Muscle layer of duodenum (tissue), 2 donors: ENCODE measurements at regions not wholly inside any gene's neighbourhood (a gene's known extent, or its start where the extent isn't known, plus 50 kb on each side); places are given as distances from the start of the nearest gene placed in this dataset.

Source experiments
- H3K27ac ChIP-seq: one replicate; pipeline ENCODE4 v1.7.0; 2013; ENCODE audit warnings: mild to moderate bottlenecking, low read length
- H3K27me3 ChIP-seq: one replicate; pipeline ENCODE4 v1.7.0; 2013; ENCODE audit warnings: low read depth, mild to moderate bottlenecking, control low read depth, low read length
- H3K36me3 ChIP-seq, 2 donors: one replicate each; pipeline ENCODE4 v1.7.0; 2013; ENCODE audit warnings: low read length in 2 of 2, control low read depth in 1 of 2, mild to moderate bottlenecking in 1 of 2; ENCODE audit not compliant: insufficient read depth in 2 of 2, control insufficient read depth in 1 of 2
- H3K4me1 ChIP-seq, 2 donors: one replicate each; pipeline ENCODE4 v1.7.0; 2013; ENCODE audit warnings: low read length in 2 of 2, mild to moderate bottlenecking in 2 of 2, control low read depth in 1 of 2, moderate library complexity in 1 of 2; ENCODE audit not compliant: insufficient read depth in 2 of 2, control insufficient read depth in 1 of 2
- H3K4me3 ChIP-seq, 2 donors: one replicate each; pipeline ENCODE4 v1.7.0; 2013; ENCODE audit warnings: low read length in 2 of 2, low read depth in 1 of 2, mild to moderate bottlenecking in 1 of 2
- H3K9me3 ChIP-seq, 2 donors: one replicate each; pipeline ENCODE4 v1.7.0; 2013; ENCODE audit warnings: low read length in 2 of 2, control low read depth in 1 of 2, mild to moderate bottlenecking in 1 of 2; ENCODE audit not compliant: control insufficient read depth in 1 of 2
- donor health status: healthy.

DNA sequence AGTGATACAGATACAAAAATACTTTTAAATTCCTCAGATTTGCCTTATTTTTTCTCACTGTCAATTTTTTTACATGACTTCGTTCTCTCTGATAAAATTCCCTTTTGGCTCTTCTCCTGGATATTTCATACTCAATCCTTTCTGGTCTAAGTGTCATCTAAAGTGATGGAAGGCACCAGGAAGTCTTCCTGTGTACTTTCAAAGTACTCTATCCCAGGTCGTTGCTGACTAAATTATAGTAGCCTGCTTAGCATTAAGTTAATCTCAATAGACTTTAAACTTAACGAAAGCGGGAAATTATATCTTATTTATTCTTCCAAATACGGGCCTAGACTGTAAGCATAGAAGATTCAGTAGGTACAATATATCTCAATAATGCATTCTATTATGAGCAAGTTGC is 67.8 kb downstream of the CASP12 start:
- Histone ChIP-seq H3K27ac (no peak overlapping the region), H3K9me3 (no peaks in the 10 kb centered on the region), H3K4me1 (no peaks in the 10 kb centered on the region), H3K36me3 (no peaks in the 10 kb centered on the region), H3K27me3 (no peaks in the 10 kb centered on the region), H3K4me3 (no peak overlapping the region)

GRCh38 chr11:104830080-104830479 is 68.2 kb downstream of the CASP12 start:
- Histone ChIP-seq H3K27me3 (no peaks in the 10 kb centered on the region), H3K4me3 (no peak overlapping the region), H3K27ac (no peak overlapping the region), H3K36me3 (no peaks in the 10 kb centered on the region), H3K4me1 (no peaks in the 10 kb centered on the region), H3K9me3 (no peaks in the 10 kb centered on the region)

DNA sequence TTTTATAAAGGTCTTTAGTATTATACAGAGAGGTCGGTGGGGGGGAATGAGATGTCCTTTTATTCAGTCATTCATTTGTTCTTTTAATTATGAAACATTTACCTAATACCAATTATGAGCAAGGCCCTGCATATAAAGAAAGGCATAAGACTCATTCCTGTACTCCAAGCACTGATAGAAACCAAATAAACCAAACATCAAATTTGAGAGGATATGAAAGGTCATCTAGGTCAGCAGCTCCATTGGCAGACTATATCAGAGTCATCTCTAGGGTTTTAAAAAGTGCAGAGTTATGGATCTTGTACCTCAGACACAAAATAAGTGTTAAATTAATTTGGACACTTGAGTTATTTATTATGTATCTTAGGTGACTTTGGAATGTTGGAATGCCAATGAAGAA is 71.5 kb downstream of the CASP12 start:
- Histone ChIP-seq H3K4me3 (no peak overlapping the region), H3K27ac (no peak overlapping the region), H3K4me1 (no peaks in the 10 kb centered on the region), H3K27me3 (no peaks in the 10 kb centered on the region), H3K36me3 (no peaks in the 10 kb centered on the region), H3K9me3 (no peaks in the 10 kb centered on the region)

DNA sequence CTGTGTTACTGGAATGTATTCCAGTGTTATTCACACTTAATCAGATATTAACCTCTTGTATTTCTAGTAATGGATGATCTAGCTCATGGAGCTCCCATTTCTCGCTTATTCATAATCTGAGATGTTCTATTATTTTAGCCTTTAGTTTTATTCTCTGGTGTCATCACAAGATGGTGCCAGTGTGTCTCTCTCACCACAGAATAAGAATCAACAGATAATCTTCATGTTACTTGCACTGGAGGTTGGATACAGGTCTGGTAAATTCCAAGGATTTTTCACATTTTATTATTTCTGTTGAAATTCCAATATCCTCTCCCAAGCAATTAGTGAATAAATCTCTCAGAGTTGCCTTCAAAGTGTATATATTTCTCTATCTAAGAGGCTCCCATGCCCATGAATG is 74.6 kb downstream of the CASP12 start:
- Histone ChIP-seq H3K27ac (no peak overlapping the region), H3K9me3 (no peaks in the 10 kb centered on the region), H3K4me3 (no peak overlapping the region), H3K4me1 (no peaks in the 10 kb centered on the region), H3K36me3 (no peaks in the 10 kb centered on the region), H3K27me3 (no peaks in the 10 kb centered on the region)

DNA sequence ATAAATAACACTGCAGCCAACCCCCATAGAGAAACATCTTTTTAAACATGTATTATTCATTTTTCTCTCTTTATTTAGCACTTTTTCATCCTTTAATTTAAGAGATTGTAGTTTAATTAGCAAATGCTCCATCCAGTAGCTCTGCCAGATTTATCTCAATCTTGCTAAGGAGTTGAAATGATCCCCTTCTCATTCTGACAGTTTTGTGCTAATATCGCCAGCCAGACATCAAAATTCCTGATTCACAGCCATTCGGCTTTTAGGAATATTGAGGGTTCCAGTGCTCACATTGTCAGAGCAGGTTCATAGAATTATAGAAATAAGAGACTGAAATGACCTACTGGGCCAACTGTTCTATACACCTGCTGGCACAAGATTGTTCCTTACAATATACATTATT is 77.8 kb downstream of the CASP12 start:
- Histone ChIP-seq H3K27me3 (no peaks in the 10 kb centered on the region), H3K4me1 (no peaks in the 10 kb centered on the region), H3K4me3 (no peak overlapping the region), H3K36me3 (no peaks in the 10 kb centered on the region), H3K27ac (no peak overlapping the region), H3K9me3 (no peaks in the 10 kb centered on the region)

DNA sequence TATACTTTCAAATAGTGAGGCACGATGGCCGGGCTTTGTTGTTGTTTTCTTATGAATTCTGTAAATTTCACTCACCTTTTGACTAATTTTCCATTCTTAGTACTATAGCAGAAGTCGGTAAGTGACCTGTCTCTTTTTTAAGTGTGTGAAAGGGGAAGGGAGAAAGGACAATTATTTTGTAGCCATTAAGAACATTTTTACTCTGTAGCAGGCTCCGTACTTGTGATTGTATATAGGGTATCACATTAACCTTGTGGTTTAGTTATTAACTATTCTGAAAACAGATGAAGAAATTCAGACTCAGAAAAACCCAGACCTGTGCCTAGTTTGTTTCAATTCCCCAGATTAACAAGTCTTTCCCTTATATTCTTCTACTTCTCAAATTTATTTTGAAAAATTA is 78.7 kb downstream of the CASP12 start:
- no peaks in the 10 kb centered on the region for H3K36me3 ChIP-seq
- H3K27ac ChIP-seq: no peak overlapping the region
- H3K9me3 ChIP-seq: no peaks in the 10 kb centered on the region
- no peaks in the 10 kb centered on the region for H3K4me1 ChIP-seq
- no peak overlapping the region for H3K4me3 ChIP-seq
- no peaks in the 10 kb centered on the region for H3K27me3 ChIP-seq

GRCh38 chr11:104819107-104819506 is 79.2 kb downstream of the CASP12 start:
- no peak overlapping the region for H3K4me3 ChIP-seq
- H3K27me3 ChIP-seq: no peaks in the 10 kb centered on the region
- no peak overlapping the region for H3K27ac ChIP-seq
- no peaks in the 10 kb centered on the region for H3K36me3 ChIP-seq
- H3K4me1 ChIP-seq: no peaks in the 10 kb centered on the region
- H3K9me3 ChIP-seq: no peaks in the 10 kb centered on the region

DNA sequence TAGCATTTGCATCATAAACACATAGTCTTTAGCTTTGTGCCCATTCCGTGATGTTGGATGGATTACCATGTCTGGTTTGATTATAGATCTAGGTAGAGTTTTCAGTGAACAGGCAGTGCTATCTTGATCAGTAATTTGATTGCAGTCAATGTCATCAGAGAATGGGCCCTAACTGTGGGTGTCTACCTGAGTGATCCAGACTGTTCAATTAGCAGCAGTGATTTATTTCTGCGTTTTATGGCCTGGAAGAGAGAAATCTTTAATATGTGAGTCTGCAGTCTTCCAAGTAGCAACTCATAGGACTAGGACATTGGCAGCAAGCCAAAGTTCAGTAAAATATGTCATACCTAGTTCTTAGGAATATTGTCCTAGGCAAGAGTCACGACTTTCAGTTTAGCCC is 80.3 kb downstream of the CASP12 start:
- Histone ChIP-seq H3K4me1 (no peaks in the 10 kb centered on the region), H3K9me3 (no peaks in the 10 kb centered on the region), H3K27me3 (no peaks in the 10 kb centered on the region), H3K4me3 (no peak overlapping the region), H3K36me3 (no peaks in the 10 kb centered on the region), H3K27ac (no peak overlapping the region)

GRCh38 chr11:104813532-104813931 is 84.7 kb downstream of the CASP12 start:
- no peak overlapping the region for H3K27ac ChIP-seq
- no peaks in the 10 kb centered on the region for H3K36me3 ChIP-seq
- no peaks in the 10 kb centered on the region for H3K27me3 ChIP-seq
- H3K4me3 ChIP-seq: no peak overlapping the region
- H3K9me3 ChIP-seq: no peaks in the 10 kb centered on the region
- H3K4me1 ChIP-seq: no peaks in the 10 kb centered on the region

GRCh38 chr11:104812103-104812788 is 86.0 kb downstream of the CASP12 start:
- no peaks in the 10 kb centered on the region for H3K27me3 ChIP-seq

GRCh38 chr11:104803776-104804175 is 94.5 kb downstream of the CASP12 start:
- Histone ChIP-seq H3K4me3 (no peak overlapping the region), H3K4me1 (peaks cover 0 to 7% of the 10 kb centered on the region in 2 donors), H3K27ac (no peak overlapping the region), H3K9me3 (no peaks in the 10 kb centered on the region), H3K36me3 (no peaks in the 10 kb centered on the region), H3K27me3 (no peaks in the 10 kb centered on the region)

More at GRCh38 chr11:104812103-104812788, 86.0 kb downstream of the CASP12 start:
- Histone ChIP-seq H3K4me3 (no peak overlapping the region), H3K4me1 (no peaks in the 10 kb centered on the region), H3K9me3 (no peaks in the 10 kb centered on the region), H3K36me3 (no peaks in the 10 kb centered on the region), H3K27ac (no peak overlapping the region)

- peaks cover 0 to 7% of the 10 kb centered on the region in 2 donors for H3K4me1 ChIP-seq
- H3K4me3 ChIP-seq: no peak overlapping the region
Measured at GRCh38 chr11:104799251-104799650, 99.0 kb downstream of the CASP12 start.

More at GRCh38 chr11:104799251-104799650, 99.0 kb downstream of the CASP12 start:
- H3K9me3 ChIP-seq: peaks cover 0 to 5% of the 10 kb centered on the region in 2 donors
- H3K27ac ChIP-seq: no peak overlapping the region
- H3K27me3 ChIP-seq: no peaks in the 10 kb centered on the region
- no peaks in the 10 kb centered on the region for H3K36me3 ChIP-seq
